Right cardiac atrium (tissue), 5 donors: ENCODE measurements at regions not wholly inside any gene's neighbourhood (a gene's known extent, or its start where the extent isn't known, plus 50 kb on each side); places are given as distances from the start of the nearest gene placed in this dataset.
"Not testable (repeated sequence)": the region's sequence is repeated elsewhere in the genome, so short reads cannot be mapped to it uniquely, and the experiment has no call there.

Experiments used
- ATAC-seq, 2 donors: fragments of 200-7000 bp; cut with Tn5 transposase; one replicate each; pipeline versions ENCODE4 v1.8.0 to v1.9.1; 2020; ENCODE audit warnings: moderate library complexity in 2 of 2, mild to moderate bottlenecking in 1 of 2
- DNase-seq, 3 donors: peaks; one replicate each; pipeline ENCODE4 v3.0.0-alpha.2; 2020
- H3K27ac ChIP-seq: one replicate; pipeline ENCODE4 v1.5.1; 2013; ENCODE audit warnings: mild to moderate bottlenecking, low read length, control low read depth, moderate library complexity
- H3K27me3 ChIP-seq: one replicate; pipeline ENCODE4 v1.6.1; 2013; ENCODE audit not compliant: control insufficient read depth, insufficient read depth
- H3K4me1 ChIP-seq: one replicate; pipeline ENCODE4 v1.6.1; 2013; ENCODE audit warnings: low read length; ENCODE audit not compliant: control insufficient read depth, insufficient read depth
- H3K4me3 ChIP-seq: one replicate; pipeline ENCODE4 v1.5.1; 2013; ENCODE audit warnings: low read length, control low read depth
- H3K9me3 ChIP-seq: one replicate; pipeline ENCODE4 v1.6.1; 2013; ENCODE audit warnings: low read length; ENCODE audit not compliant: control insufficient read depth
- WGBS: extraction: QIAGEN DNeasy Blood & Tissue Kit; methylation state at CpG from one replicate; pipeline ENCODE4 v1.1.7; 2013; 5-methylcytosine and 5-hydroxymethylcytosine counted together
- intact Hi-C, 4 donors: fragments of 100-400 bp; cut with DNase I; formaldehyde crosslinking; loops; one replicate each; pipeline versions ENCODE4 v1.11.0 to v1.14.0; 2022 to 2023
- donor health status: healthy with polysubstance abuse.
- donor health status: DM: no; HTN: yes; CAD: no.
- donor health status: DM: no; HTN: no; CAD: no.
- donor health status: DM: no; HTN: yes; CAD: no; lungs with severe emphysema.
- donor health status: DM: yes; HTN: yes; CAD: no.

DNA sequence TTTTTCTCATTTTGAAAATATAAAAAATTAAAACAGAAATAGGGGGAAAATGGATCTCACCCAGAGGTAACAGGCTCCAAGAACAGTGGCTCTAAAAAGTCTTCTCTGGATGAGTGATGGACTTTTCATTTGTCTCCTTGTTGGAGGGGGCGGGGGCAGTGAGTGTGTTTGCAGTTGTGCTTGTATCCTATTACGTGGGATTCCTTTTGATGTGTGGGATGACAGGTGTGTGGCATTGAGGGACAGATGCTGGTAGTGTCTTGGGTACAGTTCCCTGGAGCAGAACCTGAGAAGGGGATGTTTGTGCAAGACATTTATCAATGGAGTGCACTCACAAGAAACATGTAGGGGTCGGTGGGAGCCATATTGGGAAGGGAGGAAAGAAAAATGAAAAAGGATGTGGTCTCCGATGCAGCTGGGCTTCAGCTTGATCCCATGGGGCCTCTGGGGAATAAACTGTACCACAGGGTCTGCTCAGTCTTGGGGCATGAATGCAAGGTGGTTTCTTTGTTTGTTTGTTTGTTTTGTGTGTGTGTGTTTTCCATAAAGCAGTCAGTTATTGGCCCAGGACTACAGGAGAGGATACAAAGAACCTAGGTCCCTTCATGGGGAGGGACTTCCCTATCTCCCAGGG is 120.0 kb upstream of the SLC35G4 start:
- Histone ChIP-seq H3K27ac (no peak overlapping the region), H3K4me1 (no peaks in the 10 kb centered on the region), H3K27me3 (no peaks in the 10 kb centered on the region), H3K4me3 (no peak overlapping the region), H3K9me3 (no peaks in the 10 kb centered on the region)
- no peak for ATAC-seq
- DNase-seq, result no peak
- intact Hi-C loops, result no loop called here
- 86% methylated on average over 4 of the region's 4 CpGs for WGBS

- ATAC-seq, result no peak
- Histone ChIP-seq H3K4me3 (no peak overlapping the region), H3K4me1 (no peaks in the 10 kb centered on the region), H3K27me3 (no peaks in the 10 kb centered on the region), H3K9me3 (no peaks in the 10 kb centered on the region), H3K27ac (no peak overlapping the region)
- intact Hi-C loops, result no loop called here
- whole genome bisulfite sequencing, result 50% methylated on average over 3 of the region's 3 CpGs
- no peak for DNase-seq
These were observed 121.2 kb upstream of the SLC35G4 start for GRCh38 chr18:11488175-11488574.

- no peaks in the 10 kb centered on the region for H3K4me1 ChIP-seq
- no peaks in the 10 kb centered on the region for H3K27me3 ChIP-seq
- H3K4me3 ChIP-seq, result no peak overlapping the region
- no peak overlapping the region for H3K27ac ChIP-seq
- H3K9me3 ChIP-seq, result no peaks in the 10 kb centered on the region
- no peak for ATAC-seq
- intact Hi-C loops, result no loop called here
- 94% methylated on average over 1 of the region's 1 CpG for WGBS
- DNase-seq, result no peak
These were observed 122.0 kb upstream of the SLC35G4 start for GRCh38 chr18:11487390-11487789.

- no peak for DNase-seq
- Histone ChIP-seq H3K27me3 (no peaks in the 10 kb centered on the region), H3K9me3 (no peaks in the 10 kb centered on the region), H3K4me3 (no peak overlapping the region), H3K27ac (no peak overlapping the region), H3K4me1 (no peaks in the 10 kb centered on the region)
- ATAC-seq, result no peak
- intact Hi-C loops, result no loop called here
These were observed 127.1 kb upstream of the SLC35G4 start for GRCh38 chr18:11482271-11482670.

DNA sequence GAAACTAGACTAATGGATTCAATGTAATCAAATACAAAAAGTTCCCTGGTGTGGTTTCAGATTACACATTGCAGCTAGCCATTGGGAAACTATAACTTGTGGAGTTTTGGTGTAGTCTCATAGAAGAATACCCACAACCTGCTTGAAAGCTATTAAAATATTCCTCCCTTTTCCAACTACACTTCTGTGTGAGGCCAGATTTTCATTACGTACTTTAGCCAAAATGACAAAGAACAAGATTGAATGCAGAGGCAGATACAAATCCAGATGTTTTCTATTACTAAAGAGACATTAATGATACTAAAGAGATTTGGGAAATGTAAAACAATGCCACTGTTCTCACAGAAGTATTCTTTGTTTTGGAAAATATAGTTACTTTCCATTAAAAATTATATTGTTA is 128.7 kb upstream of the SLC35G4 start:
- Histone ChIP-seq H3K4me1 (no peaks in the 10 kb centered on the region), H3K27ac (no peak overlapping the region), H3K27me3 (no peaks in the 10 kb centered on the region), H3K9me3 (no peaks in the 10 kb centered on the region), H3K4me3 (no peak overlapping the region)
- intact Hi-C loops, result no loop called here
- ATAC-seq, result no peak
- DNase-seq, result no peak
- WGBS, result 77% methylated on average over 1 of the region's 1 CpG

- ATAC-seq, intact Hi-C loops: not testable (repeated sequence)
- WGBS, result 78% methylated on average over 7 of the region's 7 CpGs
These were observed 130.4 kb upstream of the SLC35G4 start for GRCh38 chr18:11479031-11479430.

DNA sequence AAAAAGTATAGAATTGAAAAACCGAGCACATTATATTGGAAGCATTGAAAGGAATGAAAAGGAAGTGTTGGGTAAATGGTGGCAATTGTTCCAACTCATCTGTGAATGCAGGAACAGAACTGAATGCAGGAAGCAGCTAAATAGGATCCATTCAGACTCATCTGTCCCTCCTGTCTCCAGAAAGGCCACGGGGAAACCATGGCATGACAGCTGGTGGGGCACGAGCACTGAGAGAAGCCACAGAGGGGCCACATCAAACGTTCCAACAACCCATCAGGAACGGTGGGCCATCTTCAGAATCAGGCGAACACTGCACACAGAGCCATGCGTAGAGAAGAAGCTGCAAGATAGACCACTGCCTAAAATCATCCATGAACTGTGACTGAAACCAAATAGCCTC is 138.5 kb upstream of the SLC35G4 start:
- 83% methylated on average over 7 of the region's 7 CpGs for WGBS
- ATAC-seq (no peak), DNase-seq (no peak)
- H3K9me3 ChIP-seq, result no peaks in the 10 kb centered on the region
- intact Hi-C loops, result no loop called here
- H3K4me3 ChIP-seq, result no peak overlapping the region
- no peaks in the 10 kb centered on the region for H3K27me3 ChIP-seq
- H3K4me1 ChIP-seq, result no peaks in the 10 kb centered on the region
- H3K27ac ChIP-seq, result no peak overlapping the region

More at GRCh38 chr18:11479031-11479430, 130.4 kb upstream of the SLC35G4 start:
- H3K9me3 ChIP-seq, H3K27me3 ChIP-seq, H3K4me3 ChIP-seq, H3K4me1 ChIP-seq, H3K27ac ChIP-seq, DNase-seq: not testable (repeated sequence)

- no peaks in the 10 kb centered on the region for H3K4me1 ChIP-seq
- ATAC-seq, result no peak
- H3K27me3 ChIP-seq, result no peaks in the 10 kb centered on the region
- no peaks in the 10 kb centered on the region for H3K9me3 ChIP-seq
- no peak overlapping the region for H3K4me3 ChIP-seq
- 66% methylated on average over 2 of the region's 2 CpGs for WGBS
- intact Hi-C loops, result no loop called here
- DNase-seq, result no peak
- H3K27ac ChIP-seq, result no peak overlapping the region
These were observed 140.8 kb upstream of the SLC35G4 start for GRCh38 chr18:11468617-11469016.

GRCh38 chr18:11468120-11468519 is 141.3 kb upstream of the SLC35G4 start:
- Histone ChIP-seq H3K9me3 (no peaks in the 10 kb centered on the region), H3K27ac (no peak overlapping the region), H3K4me3 (no peak overlapping the region), H3K4me1 (no peaks in the 10 kb centered on the region), H3K27me3 (no peaks in the 10 kb centered on the region)
- 84% methylated on average over 3 of the region's 3 CpGs for WGBS
- ATAC-seq (no peak), DNase-seq (no peak)
- intact Hi-C loops, result no loop called here

DNA sequence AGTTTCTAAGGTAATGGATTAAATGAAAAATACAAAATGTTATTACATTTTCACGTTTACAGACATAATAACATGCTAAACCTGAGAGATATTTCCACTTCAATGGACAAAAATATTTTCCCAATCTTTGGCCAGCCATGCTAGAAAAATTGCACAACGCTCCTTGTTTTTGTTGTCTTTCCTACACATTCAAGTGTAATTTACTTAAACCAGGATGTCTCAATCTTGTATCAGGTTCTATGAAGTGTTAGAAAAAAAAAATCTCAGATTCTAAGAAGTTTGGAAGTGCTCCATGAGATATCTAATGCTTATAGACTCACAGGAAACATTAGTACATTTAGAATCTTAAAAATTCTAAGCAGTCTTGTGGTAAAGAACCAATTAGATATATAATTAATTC is 141.8 kb upstream of the SLC35G4 start:
- Histone ChIP-seq H3K27me3 (no peaks in the 10 kb centered on the region), H3K9me3 (no peaks in the 10 kb centered on the region), H3K4me1 (no peaks in the 10 kb centered on the region), H3K27ac (no peak overlapping the region), H3K4me3 (no peak overlapping the region)
- intact Hi-C loops, result no loop called here
- no peak for ATAC-seq
- WGBS, result 79% methylated on average over 2 of the region's 2 CpGs
- DNase-seq, result no peak

GRCh38 chr18:11464129-11464528 is 145.3 kb upstream of the SLC35G4 start:
- DNase-seq, result no peak
- Histone ChIP-seq H3K27ac (no peak overlapping the region), H3K4me1 (no peaks in the 10 kb centered on the region), H3K9me3 (no peaks in the 10 kb centered on the region), H3K4me3 (no peak overlapping the region), H3K27me3 (no peaks in the 10 kb centered on the region)
- intact Hi-C loops, result no loop called here
- 88% methylated on average over 2 of the region's 2 CpGs for WGBS
- ATAC-seq, result no peak

GRCh38 chr18:11458447-11458846 is 150.9 kb upstream of the SLC35G4 start:
- ATAC-seq (no peak), DNase-seq (no peak)
- no peaks in the 10 kb centered on the region for H3K27me3 ChIP-seq
- no peak overlapping the region for H3K27ac ChIP-seq
- no peaks in the 10 kb centered on the region for H3K9me3 ChIP-seq
- H3K4me3 ChIP-seq, result no peak overlapping the region
- 86% methylated on average over 3 of the region's 3 CpGs for WGBS
- intact Hi-C loops, result no loop called here
- no peaks in the 10 kb centered on the region for H3K4me1 ChIP-seq
